HEK293 (cell line): ENCODE measurements at regions not wholly inside any gene's neighbourhood (a gene's known extent, or its start where the extent isn't known, plus 50 kb on each side); places are given as distances from the start of the nearest gene placed in this dataset.

Experiments
- GLI4 ChIP-seq: fragments of 450-650 bp; formaldehyde crosslinking; IDR thresholded peaks from 2 replicates; pipeline ENCODE4 v1.5.1; 2016; ENCODE audit warnings: missing biosample characterization, missing genetic modification characterization
- ZNF274 ChIP-seq, 2 experiments: fragments of 200-500 bp in 1 of 2; fragments of 450-650 bp in 1 of 2; sonication (Bioruptor generic) in 1 of 2; formaldehyde crosslinking in 1 of 2; IDR thresholded peaks; 2 replicates each; pipeline versions ENCODE4 v1.5.1 to v1.6.1; 2014 to 2016; ENCODE audit warnings: borderline replicate concordance in 1 of 2, inconsistent platforms in 1 of 2, low read length in 1 of 2, missing biosample characterization in 1 of 2, missing genetic modification characterization in 1 of 2
- ZNF548 ChIP-seq: fragments of 450-650 bp; formaldehyde crosslinking; IDR thresholded peaks from 2 replicates; pipeline ENCODE4 v1.5.1; 2016; ENCODE audit warnings: missing biosample characterization, missing genetic modification characterization
- ZNF623 ChIP-seq: fragments of 450-650 bp; formaldehyde crosslinking; IDR thresholded peaks from 2 replicates; pipeline ENCODE4 v1.5.1; 2016; ENCODE audit warnings: missing biosample characterization, missing genetic modification characterization
- ZNF837 ChIP-seq: fragments of 450-650 bp; formaldehyde crosslinking; IDR thresholded peaks from 2 replicates; pipeline ENCODE4 v1.5.1; 2016; ENCODE audit warnings: missing biosample characterization, missing genetic modification characterization
- TF ChIP-seq, protein P1 (sequence below): fragments of 450-650 bp; formaldehyde crosslinking; IDR thresholded peaks from 2 replicates; pipeline ENCODE4 v1.5.1; 2016; ENCODE audit warnings: missing biosample characterization, missing genetic modification characterization
- TF ChIP-seq, protein P2 (sequence below): fragments of 450-650 bp; formaldehyde crosslinking; IDR thresholded peaks from 2 replicates; pipeline ENCODE4 v1.5.1; 2016; ENCODE audit warnings: missing biosample characterization, missing genetic modification characterization
- TF ChIP-seq, protein P3 (sequence below): IDR thresholded peaks from 2 replicates; pipeline ENCODE4 v1.6.1; 2011; ENCODE audit warnings: mild to moderate bottlenecking, low read depth, low read length, borderline replicate concordance

DNA sequence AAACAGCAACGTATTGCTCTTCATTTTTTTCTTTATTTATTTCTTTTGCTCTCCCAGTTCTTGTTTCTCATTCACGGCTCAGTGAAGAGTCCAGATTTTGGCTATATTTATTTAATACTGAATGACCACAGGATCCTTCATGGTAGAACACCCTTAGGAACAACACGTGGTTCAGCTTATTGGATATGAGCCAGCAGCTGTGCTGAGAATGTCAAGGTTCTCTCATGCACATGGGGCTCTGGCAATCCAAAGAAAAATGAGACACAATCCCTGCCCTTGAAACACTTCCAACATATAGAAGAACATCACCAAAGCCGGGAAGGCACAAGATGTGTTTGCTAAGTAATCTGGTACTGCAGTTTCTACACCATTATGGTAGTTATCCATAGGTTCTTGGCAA is 852.9 kb downstream of the SORCS1 start:
- TF ChIP-seq, protein P1, sequence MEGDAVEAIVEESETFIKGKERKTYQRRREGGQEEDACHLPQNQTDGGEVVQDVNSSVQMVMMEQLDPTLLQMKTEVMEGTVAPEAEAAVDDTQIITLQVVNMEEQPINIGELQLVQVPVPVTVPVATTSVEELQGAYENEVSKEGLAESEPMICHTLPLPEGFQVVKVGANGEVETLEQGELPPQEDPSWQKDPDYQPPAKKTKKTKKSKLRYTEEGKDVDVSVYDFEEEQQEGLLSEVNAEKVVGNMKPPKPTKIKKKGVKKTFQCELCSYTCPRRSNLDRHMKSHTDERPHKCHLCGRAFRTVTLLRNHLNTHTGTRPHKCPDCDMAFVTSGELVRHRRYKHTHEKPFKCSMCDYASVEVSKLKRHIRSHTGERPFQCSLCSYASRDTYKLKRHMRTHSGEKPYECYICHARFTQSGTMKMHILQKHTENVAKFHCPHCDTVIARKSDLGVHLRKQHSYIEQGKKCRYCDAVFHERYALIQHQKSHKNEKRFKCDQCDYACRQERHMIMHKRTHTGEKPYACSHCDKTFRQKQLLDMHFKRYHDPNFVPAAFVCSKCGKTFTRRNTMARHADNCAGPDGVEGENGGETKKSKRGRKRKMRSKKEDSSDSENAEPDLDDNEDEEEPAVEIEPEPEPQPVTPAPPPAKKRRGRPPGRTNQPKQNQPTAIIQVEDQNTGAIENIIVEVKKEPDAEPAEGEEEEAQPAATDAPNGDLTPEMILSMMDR (tag by site-specific recombination) = no peak
- TF ChIP-seq ZNF623 (tag by site-specific recombination) = no peak
- TF ChIP-seq GLI4 = no peak
- TF ChIP-seq ZNF548 (tag by site-specific recombination) = no peak
- TF ChIP-seq, protein P2, sequence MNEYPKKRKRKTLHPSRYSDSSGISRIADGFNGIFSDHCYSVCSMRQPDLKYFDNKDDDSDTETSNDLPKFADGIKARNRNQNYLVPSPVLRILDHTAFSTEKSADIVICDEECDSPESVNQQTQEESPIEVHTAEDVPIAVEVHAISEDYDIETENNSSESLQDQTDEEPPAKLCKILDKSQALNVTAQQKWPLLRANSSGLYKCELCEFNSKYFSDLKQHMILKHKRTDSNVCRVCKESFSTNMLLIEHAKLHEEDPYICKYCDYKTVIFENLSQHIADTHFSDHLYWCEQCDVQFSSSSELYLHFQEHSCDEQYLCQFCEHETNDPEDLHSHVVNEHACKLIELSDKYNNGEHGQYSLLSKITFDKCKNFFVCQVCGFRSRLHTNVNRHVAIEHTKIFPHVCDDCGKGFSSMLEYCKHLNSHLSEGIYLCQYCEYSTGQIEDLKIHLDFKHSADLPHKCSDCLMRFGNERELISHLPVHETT (tag by site-specific recombination) = no peak
- no peak for TF ChIP-seq ZNF837 (tag by site-specific recombination)
- TF ChIP-seq, protein P3, sequence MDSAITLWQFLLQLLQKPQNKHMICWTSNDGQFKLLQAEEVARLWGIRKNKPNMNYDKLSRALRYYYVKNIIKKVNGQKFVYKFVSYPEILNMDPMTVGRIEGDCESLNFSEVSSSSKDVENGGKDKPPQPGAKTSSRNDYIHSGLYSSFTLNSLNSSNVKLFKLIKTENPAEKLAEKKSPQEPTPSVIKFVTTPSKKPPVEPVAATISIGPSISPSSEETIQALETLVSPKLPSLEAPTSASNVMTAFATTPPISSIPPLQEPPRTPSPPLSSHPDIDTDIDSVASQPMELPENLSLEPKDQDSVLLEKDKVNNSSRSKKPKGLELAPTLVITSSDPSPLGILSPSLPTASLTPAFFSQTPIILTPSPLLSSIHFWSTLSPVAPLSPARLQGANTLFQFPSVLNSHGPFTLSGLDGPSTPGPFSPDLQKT = no peak
- TF ChIP-seq ZNF274 (IDR thresholded peaks at IDR 0.05; ENCODE audit: low read length) = no peak
- TF ChIP-seq ZNF274 (tag by site-specific recombination; IDR thresholded peaks at IDR 0.05; ENCODE audit: borderline replicate concordance) = no peak
